ENCODE measurements at regions not wholly inside any gene's neighbourhood (a gene's known extent, or its start where the extent isn't known, plus 50 kb on each side); places are given as distances from the start of the nearest gene placed in this dataset.

DNA sequence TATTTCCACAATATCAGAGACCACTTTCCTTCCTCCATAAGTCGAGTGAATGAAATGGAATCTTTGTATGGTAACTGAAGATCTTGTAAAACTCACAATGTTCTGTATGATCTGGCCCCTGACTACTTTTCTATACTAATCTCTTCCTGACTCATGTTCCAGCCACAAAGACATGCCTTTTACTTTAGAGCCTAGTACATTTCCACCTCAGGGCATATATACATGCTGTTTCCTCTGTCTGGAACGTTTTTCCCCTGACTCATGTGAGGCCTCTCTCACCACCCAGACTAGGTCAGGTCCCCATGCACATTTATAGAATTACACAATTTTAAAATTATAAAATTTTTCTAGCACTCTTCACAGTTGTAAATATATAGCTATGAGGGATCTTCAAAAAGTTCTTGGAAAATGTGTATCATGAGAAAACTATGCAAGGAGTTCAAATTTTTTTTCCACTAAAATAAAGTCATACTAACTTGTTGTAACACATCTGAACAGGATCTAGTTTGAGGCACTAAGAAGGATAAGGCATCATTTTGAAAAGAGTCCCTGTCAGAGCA is 208.8 kb downstream of the SH2D1A start:
- no peak for DNase-seq (ENCODE audit: low read depth in 1 of 2, low spot score in 1 of 2)
- Histone ChIP-seq H3K4me3 (replicated peaks; ENCODE audit: insufficient read depth, low read length) (no peak overlapping the region), H3K27me3 (ENCODE audit: insufficient read depth, poor library complexity, severe bottlenecking) (no peaks in the 10 kb centered on the region), H3K27ac (replicated peaks) (no peak overlapping the region)
- TF ChIP-seq GABPA (IDR thresholded peaks at IDR 0.05; ENCODE audit: low read depth) (no peak), POLR2AphosphoS5 (IDR thresholded peaks at IDR 0.05; ENCODE audit: low read depth) (no peak), SPI1 (IDR thresholded peaks at IDR 0.05; ENCODE audit: borderline replicate concordance, low read depth) (no peak)
- TF ChIP-seq, protein P1, sequence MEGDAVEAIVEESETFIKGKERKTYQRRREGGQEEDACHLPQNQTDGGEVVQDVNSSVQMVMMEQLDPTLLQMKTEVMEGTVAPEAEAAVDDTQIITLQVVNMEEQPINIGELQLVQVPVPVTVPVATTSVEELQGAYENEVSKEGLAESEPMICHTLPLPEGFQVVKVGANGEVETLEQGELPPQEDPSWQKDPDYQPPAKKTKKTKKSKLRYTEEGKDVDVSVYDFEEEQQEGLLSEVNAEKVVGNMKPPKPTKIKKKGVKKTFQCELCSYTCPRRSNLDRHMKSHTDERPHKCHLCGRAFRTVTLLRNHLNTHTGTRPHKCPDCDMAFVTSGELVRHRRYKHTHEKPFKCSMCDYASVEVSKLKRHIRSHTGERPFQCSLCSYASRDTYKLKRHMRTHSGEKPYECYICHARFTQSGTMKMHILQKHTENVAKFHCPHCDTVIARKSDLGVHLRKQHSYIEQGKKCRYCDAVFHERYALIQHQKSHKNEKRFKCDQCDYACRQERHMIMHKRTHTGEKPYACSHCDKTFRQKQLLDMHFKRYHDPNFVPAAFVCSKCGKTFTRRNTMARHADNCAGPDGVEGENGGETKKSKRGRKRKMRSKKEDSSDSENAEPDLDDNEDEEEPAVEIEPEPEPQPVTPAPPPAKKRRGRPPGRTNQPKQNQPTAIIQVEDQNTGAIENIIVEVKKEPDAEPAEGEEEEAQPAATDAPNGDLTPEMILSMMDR (IDR thresholded peaks at IDR 0.05; ENCODE audit: insufficient read depth, low read length), result no peak
- TF ChIP-seq, protein P2, sequence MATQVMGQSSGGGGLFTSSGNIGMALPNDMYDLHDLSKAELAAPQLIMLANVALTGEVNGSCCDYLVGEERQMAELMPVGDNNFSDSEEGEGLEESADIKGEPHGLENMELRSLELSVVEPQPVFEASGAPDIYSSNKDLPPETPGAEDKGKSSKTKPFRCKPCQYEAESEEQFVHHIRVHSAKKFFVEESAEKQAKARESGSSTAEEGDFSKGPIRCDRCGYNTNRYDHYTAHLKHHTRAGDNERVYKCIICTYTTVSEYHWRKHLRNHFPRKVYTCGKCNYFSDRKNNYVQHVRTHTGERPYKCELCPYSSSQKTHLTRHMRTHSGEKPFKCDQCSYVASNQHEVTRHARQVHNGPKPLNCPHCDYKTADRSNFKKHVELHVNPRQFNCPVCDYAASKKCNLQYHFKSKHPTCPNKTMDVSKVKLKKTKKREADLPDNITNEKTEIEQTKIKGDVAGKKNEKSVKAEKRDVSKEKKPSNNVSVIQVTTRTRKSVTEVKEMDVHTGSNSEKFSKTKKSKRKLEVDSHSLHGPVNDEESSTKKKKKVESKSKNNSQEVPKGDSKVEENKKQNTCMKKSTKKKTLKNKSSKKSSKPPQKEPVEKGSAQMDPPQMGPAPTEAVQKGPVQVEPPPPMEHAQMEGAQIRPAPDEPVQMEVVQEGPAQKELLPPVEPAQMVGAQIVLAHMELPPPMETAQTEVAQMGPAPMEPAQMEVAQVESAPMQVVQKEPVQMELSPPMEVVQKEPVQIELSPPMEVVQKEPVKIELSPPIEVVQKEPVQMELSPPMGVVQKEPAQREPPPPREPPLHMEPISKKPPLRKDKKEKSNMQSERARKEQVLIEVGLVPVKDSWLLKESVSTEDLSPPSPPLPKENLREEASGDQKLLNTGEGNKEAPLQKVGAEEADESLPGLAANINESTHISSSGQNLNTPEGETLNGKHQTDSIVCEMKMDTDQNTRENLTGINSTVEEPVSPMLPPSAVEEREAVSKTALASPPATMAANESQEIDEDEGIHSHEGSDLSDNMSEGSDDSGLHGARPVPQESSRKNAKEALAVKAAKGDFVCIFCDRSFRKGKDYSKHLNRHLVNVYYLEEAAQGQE (IDR thresholded peaks at IDR 0.05; ENCODE audit: insufficient replicate concordance, low read depth), result no peak

- TF ChIP-seq, protein P1 (IDR thresholded peaks at IDR 0.05; ENCODE audit: insufficient read depth, low read length), result no peak
- TF ChIP-seq POLR2AphosphoS5 (IDR thresholded peaks at IDR 0.05; ENCODE audit: low read depth), result no peak
- TF ChIP-seq, protein P2 (IDR thresholded peaks at IDR 0.05; ENCODE audit: insufficient replicate concordance, low read depth), result no peak
- no peak for TF ChIP-seq GABPA (IDR thresholded peaks at IDR 0.05; ENCODE audit: low read depth)
- TF ChIP-seq SPI1 (IDR thresholded peaks at IDR 0.05; ENCODE audit: borderline replicate concordance, low read depth), result no peak
These were observed 211.6 kb downstream of the SH2D1A start for GRCh38 chrX:124557976-124558375.

DNA sequence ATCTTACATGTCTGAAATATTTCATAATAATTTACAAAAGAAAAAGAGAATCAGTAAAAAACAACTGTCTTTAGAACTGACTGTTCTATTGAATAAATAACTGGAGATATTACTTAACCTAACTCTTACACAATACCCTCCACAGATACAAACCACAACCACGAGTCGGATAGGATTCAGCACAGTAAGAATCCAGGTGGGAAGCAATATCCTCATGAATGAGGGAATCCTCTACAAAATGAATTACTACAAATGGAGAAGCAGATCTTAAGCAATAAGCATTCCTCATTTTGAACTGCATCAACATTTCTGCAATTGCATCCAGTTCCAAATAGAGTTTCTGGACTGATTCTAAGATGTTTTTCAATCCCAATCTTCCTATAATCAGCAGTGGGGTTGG is 227.1 kb downstream of the SH2D1A start:
- no peak overlapping the region for H3K4me3 ChIP-seq (replicated peaks; ENCODE audit: insufficient read depth, low read length)
- no peaks in the 10 kb centered on the region for H3K27me3 ChIP-seq (ENCODE audit: insufficient read depth, poor library complexity, severe bottlenecking)
- no peak for DNase-seq (ENCODE audit: low read depth in 1 of 2, low spot score in 1 of 2)
- TF ChIP-seq POLR2AphosphoS5 (IDR thresholded peaks at IDR 0.05; ENCODE audit: low read depth), result no peak
- TF ChIP-seq, protein P1 (IDR thresholded peaks at IDR 0.05; ENCODE audit: insufficient read depth, low read length), result no peak
- TF ChIP-seq GABPA (IDR thresholded peaks at IDR 0.05; ENCODE audit: low read depth), result no peak
- TF ChIP-seq, protein P2 (IDR thresholded peaks at IDR 0.05; ENCODE audit: insufficient replicate concordance, low read depth), result no peak
- TF ChIP-seq SPI1 (IDR thresholded peaks at IDR 0.05; ENCODE audit: borderline replicate concordance, low read depth), result no peak
- H3K27ac ChIP-seq (replicated peaks), result no peak overlapping the region

More at GRCh38 chrX:124557976-124558375, 211.6 kb downstream of the SH2D1A start:
- H3K27ac ChIP-seq (replicated peaks), result no peak overlapping the region
- no peak for DNase-seq (ENCODE audit: low read depth in 1 of 2, low spot score in 1 of 2)
- H3K4me3 ChIP-seq (replicated peaks; ENCODE audit: insufficient read depth, low read length), result no peak overlapping the region
- H3K27me3 ChIP-seq (ENCODE audit: insufficient read depth, poor library complexity, severe bottlenecking), result no peaks in the 10 kb centered on the region

Data from HL-60 (cell line).